ENCODE measurements at regions not wholly inside any gene's neighbourhood (a gene's known extent, or its start where the extent isn't known, plus 50 kb on each side); places are given as distances from the start of the nearest gene placed in this dataset.

- DNase-seq (ENCODE audit: low read depth), result no peak
- CTCF ChIA-PET, result no interaction called here
Observed at GRCh38 chr6:167572841-167573271, 248.0 kb downstream of the TTLL2 start.

GRCh38 chr6:167573461-167574215, 248.8 kb downstream of the TTLL2 start:
- ChIA-PET POLR2A (no interaction called here), CTCF (interaction anchor here (0.6 kb wide), 1 partner anchor 100 kb away, joined by 4 read pairs; no protein-coding TSS in a partner anchor)
- Histone ChIP-seq H3K4me3 (ENCODE audit: low read depth, low read length) (no peak overlapping the region), H3K36me3 (ENCODE audit: control insufficient read depth, insufficient read depth, low read length) (no peaks in the 10 kb centered on the region), H3K27me3 (ENCODE audit: control insufficient read depth, insufficient read depth, low read length) (no peaks in the 10 kb centered on the region)
- no peak for DNase-seq (ENCODE audit: low read depth)
- TF ChIP-seq, protein P1, sequence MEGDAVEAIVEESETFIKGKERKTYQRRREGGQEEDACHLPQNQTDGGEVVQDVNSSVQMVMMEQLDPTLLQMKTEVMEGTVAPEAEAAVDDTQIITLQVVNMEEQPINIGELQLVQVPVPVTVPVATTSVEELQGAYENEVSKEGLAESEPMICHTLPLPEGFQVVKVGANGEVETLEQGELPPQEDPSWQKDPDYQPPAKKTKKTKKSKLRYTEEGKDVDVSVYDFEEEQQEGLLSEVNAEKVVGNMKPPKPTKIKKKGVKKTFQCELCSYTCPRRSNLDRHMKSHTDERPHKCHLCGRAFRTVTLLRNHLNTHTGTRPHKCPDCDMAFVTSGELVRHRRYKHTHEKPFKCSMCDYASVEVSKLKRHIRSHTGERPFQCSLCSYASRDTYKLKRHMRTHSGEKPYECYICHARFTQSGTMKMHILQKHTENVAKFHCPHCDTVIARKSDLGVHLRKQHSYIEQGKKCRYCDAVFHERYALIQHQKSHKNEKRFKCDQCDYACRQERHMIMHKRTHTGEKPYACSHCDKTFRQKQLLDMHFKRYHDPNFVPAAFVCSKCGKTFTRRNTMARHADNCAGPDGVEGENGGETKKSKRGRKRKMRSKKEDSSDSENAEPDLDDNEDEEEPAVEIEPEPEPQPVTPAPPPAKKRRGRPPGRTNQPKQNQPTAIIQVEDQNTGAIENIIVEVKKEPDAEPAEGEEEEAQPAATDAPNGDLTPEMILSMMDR (IDR thresholded peaks at IDR 0.05; ENCODE audit: insufficient read depth, low read depth, low read length), result no peak

More at GRCh38 chr6:167572841-167573271, 248.0 kb downstream of the TTLL2 start:
- H3K27me3 ChIP-seq (ENCODE audit: control insufficient read depth, insufficient read depth, low read length), result no peaks in the 10 kb centered on the region
- no peaks in the 10 kb centered on the region for H3K36me3 ChIP-seq (ENCODE audit: control insufficient read depth, insufficient read depth, low read length)
- TF ChIP-seq, protein P1 (IDR thresholded peaks at IDR 0.05; ENCODE audit: insufficient read depth, low read depth, low read length), result no peak
- H3K4me3 ChIP-seq (ENCODE audit: low read depth, low read length), result no peak overlapping the region
- POLR2A ChIA-PET, result no interaction called here

- no peak for DNase-seq (ENCODE audit: low read depth)
- TF ChIP-seq, protein P1 (IDR thresholded peaks at IDR 0.05; ENCODE audit: insufficient read depth, low read depth, low read length), result no peak
- Histone ChIP-seq H3K36me3 (ENCODE audit: control insufficient read depth, insufficient read depth, low read length) (no peaks in the 10 kb centered on the region), H3K4me3 (ENCODE audit: low read depth, low read length) (no peak overlapping the region), H3K27me3 (ENCODE audit: control insufficient read depth, insufficient read depth, low read length) (no peaks in the 10 kb centered on the region)
- ChIA-PET POLR2A (no interaction called here), CTCF (no interaction called here)
Observed at GRCh38 chr6:167574431-167575151, 249.7 kb downstream of the TTLL2 start.

- H3K4me3 ChIP-seq (ENCODE audit: low read depth, low read length), result no peak overlapping the region
- POLR2A ChIA-PET, result no interaction called here
- TF ChIP-seq, protein P1 (IDR thresholded peaks at IDR 0.05; ENCODE audit: insufficient read depth, low read depth, low read length), result no peak
- CTCF ChIA-PET, result no interaction called here
- H3K36me3 ChIP-seq (ENCODE audit: control insufficient read depth, insufficient read depth, low read length), result no peaks in the 10 kb centered on the region
- no peak for DNase-seq (ENCODE audit: low read depth)
- H3K27me3 ChIP-seq (ENCODE audit: control insufficient read depth, insufficient read depth, low read length), result no peaks in the 10 kb centered on the region
Observed at GRCh38 chr6:167575158-167575696, 250.3 kb downstream of the TTLL2 start.

DNA sequence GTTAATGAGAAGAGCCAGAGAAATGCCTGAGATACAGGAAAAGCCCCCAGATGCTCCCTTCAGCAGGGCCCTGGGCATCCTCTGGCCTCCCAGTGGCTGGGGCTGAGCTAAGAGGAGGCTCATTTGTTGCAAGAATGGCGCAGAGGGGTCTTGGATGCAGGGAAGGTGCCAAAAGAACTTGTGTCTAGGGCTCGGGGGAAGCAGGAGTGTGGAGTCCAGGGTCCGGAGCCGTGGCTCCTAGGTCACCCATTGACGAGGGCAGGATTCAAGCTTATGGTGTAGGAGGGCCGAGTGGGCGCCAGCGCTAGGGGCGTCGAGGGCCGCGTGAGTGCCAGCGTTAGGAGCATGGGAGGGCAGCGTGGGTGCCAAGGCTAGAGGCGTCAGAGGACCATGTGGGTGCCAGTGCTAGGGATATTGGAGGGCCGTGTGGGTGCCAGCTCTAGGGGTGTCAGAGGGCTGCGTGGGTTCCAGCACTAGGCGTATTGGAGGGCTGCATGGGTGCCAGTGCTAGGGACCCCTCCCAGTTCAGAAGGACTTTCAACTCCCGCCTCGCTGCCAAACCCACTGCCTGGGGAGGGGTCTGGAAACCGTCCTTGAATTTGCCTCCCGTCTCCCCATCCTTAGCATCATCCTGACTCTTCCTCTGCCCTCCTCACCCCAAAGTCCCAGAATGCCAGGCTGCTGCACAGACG, 250.5 kb upstream of the AFDN start:
- no peaks in the 10 kb centered on the region for H3K27me3 ChIP-seq (ENCODE audit: control insufficient read depth, insufficient read depth, low read length)
- TF ChIP-seq, protein P1 (IDR thresholded peaks at IDR 0.05; ENCODE audit: insufficient read depth, low read depth, low read length), result no peak
- ChIA-PET POLR2A (no interaction called here), CTCF (no interaction called here)
- no peak for DNase-seq (ENCODE audit: low read depth)
- H3K36me3 ChIP-seq (ENCODE audit: control insufficient read depth, insufficient read depth, low read length), result no peaks in the 10 kb centered on the region
- H3K4me3 ChIP-seq (ENCODE audit: low read depth, low read length), result no peak overlapping the region
